HG03378 (cell line): ENCODE measurements at regions not wholly inside any gene's neighbourhood (a gene's known extent, or its start where the extent isn't known, plus 50 kb on each side); places are given as distances from the start of the nearest gene placed in this dataset.
"Not testable (repeated sequence)": the region's sequence is repeated elsewhere in the genome, so short reads cannot be mapped to it uniquely, and the experiment has no call there.

Experiments used
- ATAC-seq: cut with Tn5 transposase; IDR thresholded peaks from one replicate; pipeline ENCODE4 v1.9.1; 2021; ENCODE audit warnings: mild to moderate bottlenecking, moderate library complexity; ENCODE audit not compliant: unreplicated experiment

DNA sequence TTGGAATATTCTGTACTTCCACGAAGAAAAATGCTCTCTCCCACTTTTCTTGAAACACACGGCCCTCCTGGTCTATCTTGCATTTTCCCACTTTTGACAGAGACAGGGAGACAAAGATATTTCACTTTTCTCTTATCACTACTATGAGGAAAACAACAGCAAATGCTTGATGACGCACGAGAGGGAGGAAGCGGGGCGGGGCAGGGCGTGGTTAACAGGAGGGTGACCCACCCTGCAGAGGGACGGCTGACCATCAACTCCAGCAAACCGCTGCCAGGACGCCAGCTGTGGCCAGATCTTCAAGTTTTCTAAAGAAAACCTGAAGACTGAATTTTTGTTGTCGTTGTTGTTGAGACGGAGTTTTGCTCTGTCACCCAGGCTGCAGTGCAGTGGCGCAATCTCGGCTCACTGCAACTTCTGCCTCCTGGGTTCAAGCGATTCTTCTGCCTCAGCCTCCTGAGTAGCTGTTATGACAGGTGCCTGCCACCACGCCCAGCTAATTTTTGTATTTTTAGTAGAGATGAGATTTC is 63.8 kb downstream of the NSUN5 start:
- ATAC-seq: not testable (repeated sequence)

DNA sequence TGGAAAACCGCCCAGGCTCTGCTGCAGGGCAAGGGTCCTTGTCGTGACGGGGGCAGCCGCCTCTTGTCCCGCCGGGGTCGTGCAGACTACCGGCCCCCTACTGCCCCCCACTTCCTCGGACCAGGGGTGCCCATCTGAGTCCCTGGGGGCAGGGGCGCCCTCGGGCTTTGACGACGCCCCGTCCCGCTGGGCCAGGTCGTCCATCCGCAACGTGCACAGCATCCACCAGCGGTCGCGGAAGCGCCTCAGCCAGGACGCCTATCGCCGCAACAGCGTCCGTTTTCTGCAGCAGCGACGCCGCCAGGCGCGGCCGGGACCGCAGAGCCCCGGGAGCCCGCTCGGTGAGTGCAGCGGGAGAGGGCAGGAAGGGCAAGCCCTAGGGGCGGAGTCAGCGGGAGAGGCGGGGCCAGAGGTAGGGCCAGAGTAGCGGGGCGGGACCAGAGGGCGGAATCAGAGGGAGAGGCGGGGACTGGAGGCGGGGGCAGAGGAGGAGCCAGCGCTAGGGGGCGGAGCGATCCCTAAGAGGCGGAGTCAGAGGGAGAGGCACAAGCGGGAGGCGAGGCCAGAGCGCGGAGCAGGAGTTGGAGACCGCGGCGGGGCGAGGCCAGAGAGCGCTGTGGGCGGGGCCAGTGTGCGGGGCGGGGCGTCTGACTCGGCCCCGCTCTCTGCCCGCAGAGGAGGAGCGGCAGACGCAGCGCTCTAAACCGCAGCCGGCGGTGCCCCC is 73.5 kb downstream of the NSUN5 start:
- ATAC-seq: peak; percentile 78

DNA sequence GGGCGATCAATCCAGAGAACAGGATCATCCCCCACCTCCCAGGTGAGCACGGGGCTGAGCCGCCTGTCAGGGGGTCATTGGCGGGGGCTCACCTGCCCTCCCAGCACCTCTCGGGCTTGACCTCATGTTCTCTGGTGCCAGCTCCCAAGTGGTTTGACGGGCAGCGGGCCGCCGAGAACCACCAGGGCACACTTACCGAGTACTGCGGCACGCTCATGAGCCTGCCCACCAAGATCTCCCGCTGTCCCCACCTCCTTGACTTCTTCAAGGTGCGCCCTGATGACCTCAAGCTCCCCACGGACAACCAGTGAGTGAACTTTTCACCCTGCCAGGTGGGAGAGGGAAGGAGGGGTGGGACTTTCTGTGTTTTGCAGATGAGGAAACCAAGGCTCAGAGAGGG is 82.9 kb downstream of the NSUN5 start:
- not testable (repeated sequence) for ATAC-seq

DNA sequence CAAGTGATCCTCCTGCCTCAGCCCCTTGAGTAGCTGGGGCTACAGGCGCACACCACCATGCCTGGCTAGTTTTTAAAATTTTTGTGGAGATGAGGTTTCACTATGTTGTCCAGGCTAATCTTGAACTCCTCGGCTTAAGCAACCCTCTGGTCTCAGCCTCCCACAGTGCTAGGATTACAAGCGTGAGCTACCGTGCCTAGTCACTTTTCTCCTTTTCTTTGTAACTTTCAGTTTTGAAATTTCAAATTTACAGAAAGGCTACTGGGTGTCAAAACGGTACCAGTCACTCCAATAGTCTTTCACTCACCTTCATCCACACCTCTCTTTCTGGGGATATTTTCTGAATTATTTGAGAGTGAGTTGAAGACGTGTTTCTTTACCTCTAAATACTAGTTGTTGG is 86.9 kb downstream of the NSUN5 start:
- not testable (repeated sequence) for ATAC-seq

DNA sequence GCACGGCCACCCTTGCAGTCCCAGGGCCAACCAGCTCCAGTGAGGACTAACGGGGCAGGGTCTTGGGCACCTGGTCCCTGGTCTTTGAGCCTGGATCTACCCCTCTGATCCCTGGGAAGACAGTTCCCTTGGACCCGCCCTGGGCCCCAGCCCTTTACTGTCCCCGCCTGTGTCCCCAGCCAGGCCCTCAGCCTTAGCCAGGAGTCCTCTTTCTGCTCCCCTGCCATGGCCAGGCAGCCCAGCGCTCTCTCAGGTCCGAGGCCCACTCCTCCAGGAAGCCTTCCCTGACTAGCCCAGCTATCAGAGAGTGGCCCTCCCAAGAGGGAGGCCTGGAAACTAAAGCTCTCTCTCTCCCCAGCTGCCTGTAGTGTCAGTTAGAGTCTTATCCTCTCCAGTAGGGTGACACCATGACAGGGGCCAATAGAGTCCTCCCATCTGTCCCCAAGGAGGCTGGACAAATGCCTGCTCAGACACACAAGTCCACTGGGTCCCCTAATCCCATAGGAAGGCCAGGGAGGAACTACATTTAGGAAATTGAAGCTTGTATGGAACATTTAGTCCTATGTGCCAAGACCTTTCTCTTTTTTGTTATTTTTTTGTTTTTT is 87.8 kb downstream of the NSUN5 start:
- ATAC-seq: peak; percentile 45

DNA sequence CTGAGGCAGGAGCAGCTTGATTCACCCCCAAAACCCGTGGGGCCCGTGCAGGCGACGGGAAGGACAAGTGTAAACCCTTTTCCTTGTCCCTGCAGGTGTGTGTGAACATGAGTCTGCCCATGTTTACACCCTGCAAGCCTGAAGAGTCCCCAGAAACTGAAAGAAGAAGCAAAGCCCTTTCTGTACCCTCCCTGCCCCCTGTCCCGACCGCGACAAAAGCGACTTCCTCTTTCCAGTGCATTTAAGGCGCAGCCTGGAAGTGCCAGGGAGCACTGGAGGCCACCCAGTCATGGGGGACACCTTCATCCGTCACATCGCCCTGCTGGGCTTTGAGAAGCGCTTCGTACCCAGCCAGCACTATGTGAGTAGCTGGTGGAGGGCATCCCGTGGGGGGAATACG is 88.3 kb downstream of the NSUN5 start:
- peak; percentile 83 for ATAC-seq

DNA sequence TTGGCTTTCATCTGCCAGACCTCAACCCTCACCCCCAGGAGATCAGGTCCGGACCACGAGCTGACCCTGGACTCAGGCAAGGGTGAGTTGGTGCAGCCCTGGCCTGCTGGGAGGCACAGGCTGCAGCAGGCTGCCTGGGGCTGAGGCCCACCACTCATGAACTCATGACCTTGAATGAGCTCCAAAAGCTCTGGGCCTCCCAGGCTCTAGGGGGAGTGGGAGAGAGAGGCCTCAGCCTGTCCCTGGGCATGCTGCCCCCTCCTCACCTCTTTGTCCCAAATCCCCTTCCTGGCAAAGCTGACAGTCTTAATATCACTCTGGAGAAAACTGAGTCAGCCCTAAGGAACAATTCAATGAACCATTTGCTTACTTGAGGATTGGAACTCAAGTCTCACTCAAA is 89.8 kb downstream of the NSUN5 start:
- not testable (repeated sequence) for ATAC-seq

DNA sequence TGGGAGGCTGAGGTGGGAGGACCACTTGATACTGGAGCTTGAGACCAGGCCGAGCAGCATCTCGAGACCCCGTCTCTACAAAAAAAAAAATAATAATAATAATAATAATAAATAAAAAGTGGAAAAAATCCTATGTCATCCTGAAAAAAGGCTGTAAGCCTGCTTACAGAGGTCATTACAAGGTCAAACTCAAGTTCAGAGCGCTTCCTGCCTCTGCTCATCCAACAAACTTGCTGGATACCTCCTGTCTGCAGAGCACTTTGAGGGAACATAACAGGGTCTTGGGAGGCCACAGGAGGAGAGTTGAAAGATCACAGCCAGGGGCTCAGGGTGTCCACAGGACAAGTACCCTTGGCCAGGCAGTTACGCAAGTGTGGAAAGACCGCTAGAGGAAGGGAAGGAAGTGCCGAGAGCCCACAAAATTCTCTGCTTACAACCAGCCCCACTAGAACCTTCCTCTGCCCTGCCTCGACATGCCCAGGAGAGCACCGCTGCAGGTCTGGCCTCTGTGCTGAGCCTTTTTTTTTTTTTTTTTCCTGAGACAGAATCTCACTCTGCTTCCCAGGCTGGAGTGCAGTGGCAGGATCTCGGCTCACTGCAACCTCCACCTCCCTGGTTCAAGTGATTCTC is 92.5 kb downstream of the NSUN5 start:
- ATAC-seq: not testable (repeated sequence)

DNA sequence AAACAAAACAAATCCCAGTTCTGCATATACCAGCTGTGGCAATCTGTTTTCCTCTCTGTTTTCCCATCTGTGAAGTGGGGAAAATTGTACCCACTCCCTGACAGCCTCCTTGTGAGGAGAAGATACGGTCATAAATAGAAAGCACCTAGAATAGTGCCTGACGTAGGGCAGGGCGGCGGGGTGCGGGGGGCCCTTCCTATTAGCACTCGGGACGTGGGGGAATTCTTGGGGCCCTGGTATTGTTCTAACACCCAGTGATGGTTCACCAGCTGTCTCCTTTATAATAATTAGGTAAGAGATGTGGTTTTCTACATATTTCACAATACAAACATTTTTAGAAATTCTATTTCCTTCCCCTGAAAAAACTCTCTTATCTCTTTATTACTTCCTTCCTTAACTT is 93.4 kb downstream of the NSUN5 start:
- not testable (repeated sequence) for ATAC-seq

DNA sequence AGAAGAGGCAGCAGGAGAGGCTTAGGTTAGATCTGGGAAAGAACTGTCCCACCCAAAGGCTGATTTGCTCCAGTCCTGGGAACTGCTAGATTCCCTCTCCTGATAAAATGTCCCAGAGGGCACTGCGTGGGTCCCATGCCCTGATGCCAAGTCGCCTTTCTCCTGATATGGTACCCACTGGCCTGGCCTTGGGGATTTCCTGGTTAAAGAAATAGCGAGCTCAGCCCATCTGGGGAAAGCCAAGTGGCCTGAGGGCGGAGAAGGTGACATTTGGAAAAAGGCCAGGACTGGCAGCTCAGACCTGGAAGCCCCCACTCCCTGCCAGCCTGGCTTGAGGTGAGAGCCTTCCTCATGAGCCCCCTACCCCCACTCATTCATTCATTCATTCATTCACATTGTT is 94.2 kb downstream of the NSUN5 start:
- not testable (repeated sequence) for ATAC-seq

DNA sequence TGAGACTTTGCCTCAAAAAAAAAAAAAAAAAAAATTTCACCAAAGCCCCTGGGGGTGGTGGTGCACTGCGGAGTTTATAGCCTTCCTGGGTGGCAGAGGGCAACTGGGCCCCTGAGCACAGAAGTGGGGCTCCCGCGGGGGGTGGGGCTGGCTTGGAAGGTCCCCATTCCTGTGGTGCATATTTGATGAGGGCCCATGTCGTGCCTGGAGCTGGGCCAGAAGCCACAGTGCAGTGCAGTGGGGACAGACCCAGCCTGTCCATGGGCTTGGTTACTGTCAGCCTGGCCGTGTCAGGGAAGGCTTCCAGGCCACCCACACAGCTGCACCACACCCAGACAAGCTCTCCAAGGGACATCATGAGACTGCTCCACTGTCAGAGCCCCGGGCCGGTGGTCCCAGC is 95.5 kb downstream of the NSUN5 start:
- ATAC-seq: not testable (repeated sequence)

DNA sequence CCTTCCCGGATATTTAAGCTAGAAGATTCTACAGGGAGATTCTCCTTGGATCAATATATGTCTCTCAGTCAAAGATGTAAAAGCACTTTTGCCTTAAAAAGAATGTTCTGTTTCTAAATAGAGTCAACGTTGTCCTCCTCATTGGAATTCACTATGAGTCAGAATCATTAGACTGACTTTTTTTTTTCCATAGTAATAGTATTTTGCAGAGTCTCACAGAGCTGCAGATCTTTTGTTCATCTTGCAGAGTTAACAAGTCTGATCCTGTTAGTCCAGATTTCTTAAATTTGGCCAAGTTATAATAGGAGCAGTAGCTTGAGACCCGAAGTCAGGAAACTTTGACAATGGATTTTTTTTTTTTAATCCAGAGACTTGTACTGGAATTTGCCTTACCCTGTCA is 103.0 kb downstream of the NSUN5 start:
- not testable (repeated sequence) for ATAC-seq

DNA sequence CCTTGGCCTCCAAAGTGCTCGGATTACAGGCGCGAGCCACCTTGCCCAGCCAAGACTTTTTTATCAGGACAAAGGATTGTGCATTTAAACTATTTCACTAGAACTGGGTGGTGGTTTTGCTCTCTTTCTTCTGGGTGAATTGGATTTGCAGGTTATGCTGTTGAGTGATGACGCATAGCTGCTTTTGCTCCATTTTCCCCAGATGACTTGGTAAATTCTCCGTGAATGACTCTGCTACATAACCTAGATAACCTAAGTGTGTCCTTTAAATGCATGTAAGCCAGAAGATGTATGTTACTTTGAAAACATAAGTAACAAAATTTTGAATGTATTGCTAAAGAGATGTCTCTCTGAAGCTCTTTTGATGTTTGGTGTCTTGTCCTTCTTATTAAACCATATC is 103.7 kb downstream of the NSUN5 start:
- not testable (repeated sequence) for ATAC-seq

DNA sequence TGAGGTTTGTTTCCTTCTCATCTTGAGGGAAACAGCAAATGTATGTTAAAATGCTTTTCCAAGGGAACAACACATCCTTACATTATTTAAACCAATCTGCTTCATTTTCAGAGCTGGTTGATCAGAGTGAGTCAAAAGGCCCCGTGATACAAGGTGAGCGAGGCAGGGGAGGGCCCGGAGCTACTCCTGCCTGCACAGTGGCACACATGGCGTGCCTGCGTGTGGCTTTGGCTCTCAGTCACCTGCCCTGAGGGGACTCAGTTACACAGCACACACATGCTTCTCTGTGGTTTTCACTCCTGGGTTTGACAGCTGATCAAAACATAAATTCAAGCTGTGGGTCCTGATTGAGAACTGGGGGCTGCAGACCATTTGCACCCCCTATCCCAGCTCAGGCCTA is 105.3 kb downstream of the NSUN5 start:
- not testable (repeated sequence) for ATAC-seq

DNA sequence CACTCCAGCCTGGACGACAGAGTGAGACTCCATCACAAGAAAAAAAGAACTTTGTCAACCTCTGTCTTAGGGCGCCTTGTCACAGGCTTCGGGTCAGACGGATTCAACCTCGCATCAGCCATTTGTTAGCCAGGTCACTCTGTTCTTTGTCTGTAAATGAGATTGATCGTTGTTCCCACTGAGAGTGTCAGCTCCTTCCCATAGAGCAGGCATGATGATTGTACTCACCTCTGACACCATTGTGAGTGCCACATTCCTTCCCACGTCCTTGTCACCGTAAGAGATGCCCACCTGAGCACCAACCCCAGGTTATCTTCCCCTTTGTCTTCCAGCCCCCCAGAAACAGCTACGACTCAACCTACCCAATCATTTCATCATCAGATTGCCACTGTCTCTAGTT is 107.4 kb downstream of the NSUN5 start:
- ATAC-seq: not testable (repeated sequence)

DNA sequence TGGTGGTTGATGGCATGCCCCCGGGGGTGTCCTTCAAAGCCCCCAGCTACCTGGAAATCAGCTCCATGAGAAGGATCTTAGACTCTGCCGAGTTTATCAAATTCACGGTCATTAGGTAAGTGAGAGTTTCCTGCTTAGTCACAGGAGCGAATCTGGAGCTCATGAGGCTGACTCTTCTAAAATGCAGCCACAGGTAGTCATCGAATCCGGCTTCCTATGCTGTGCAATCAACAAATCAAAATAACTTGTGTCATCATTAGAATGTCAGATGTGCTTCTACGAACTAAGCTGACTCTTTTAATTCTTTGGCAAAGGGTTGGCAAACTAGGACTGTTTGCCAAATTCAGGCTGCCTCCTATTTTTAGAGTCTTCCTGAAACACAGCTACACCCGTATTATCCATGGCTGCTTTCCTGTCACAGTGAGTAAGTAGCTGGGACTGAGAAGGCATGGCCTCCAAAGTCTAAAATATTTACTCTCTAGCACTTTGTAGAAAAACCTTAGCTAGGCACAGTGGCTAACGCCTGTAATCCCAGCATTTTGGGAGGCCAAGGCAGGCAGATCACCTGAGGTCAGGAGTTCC is 108.0 kb downstream of the NSUN5 start:
- not testable (repeated sequence) for ATAC-seq

DNA sequence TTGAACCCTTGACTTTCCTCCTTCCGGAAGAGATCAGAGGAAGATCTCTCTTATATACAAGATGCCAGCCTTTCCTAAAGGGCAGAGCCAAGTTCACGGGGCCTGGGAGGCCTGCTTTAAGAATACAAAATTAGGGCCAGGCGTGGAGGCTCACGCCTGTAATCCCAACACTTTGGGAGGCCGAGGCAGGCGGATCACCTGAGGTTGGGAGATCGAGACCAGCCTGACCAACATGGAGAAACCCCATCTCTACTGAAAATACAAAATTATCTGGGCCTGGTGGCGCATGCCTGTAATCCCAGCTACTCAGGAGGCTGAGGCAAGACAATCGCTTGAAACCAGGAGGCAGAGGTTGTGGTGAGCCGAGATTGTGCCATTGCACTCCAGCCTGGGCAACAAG is 108.2 kb upstream of the SPDYE9 start:
- ATAC-seq: not testable (repeated sequence)

DNA sequence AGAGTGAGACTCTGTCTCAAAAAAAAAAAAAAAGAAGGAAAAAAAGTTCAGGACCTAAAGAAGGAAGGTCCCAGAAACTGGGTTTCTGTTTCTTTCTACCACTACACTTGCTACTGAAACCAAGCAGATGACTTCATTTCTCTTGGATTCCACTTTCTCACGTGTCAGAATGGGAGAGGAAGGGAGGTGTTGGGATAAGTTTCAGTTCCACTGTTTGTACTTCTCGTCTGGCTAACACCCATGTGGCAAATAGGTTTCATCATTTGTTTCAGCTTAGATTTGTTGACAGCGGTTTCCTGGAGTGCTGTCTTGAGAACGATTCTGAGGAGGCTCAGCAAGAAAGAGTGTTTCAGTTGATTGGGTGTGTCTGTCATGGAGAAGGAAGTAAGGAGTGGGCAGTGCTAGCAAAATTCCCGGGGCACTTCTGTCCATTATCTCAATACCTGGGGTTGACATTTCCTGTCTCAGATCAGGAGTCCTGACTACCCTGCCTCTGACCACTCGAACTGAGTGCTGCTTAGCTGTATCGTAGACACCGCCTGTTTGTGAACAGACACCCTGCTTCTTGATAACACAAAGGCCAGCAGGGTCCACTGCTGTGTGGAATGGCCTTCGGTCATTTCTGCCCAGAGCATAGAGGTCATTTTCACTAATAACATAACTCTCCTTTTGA is 104.8 kb upstream of the SPDYE9 start:
- not testable (repeated sequence) for ATAC-seq

DNA sequence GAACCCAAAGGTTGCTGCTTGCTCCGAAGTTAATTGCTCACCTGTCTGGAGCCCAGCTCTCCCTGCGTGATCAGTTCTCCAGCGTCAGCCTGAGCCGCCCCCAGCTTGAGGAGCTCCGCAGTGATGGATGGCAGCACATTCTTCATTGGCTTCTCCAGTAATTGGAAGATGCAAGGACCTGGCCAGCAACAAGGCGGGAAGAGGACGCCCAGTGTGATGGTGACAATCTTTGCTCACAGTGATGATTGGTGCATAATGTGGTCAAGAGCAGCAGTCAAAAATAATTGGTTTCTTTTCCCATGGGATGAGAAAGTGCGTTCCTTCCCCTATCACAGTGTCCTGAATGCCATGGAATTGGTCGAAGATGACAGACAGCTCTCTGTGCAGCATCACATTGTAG is 102.4 kb upstream of the SPDYE9 start:
- ATAC-seq: not testable (repeated sequence)

DNA sequence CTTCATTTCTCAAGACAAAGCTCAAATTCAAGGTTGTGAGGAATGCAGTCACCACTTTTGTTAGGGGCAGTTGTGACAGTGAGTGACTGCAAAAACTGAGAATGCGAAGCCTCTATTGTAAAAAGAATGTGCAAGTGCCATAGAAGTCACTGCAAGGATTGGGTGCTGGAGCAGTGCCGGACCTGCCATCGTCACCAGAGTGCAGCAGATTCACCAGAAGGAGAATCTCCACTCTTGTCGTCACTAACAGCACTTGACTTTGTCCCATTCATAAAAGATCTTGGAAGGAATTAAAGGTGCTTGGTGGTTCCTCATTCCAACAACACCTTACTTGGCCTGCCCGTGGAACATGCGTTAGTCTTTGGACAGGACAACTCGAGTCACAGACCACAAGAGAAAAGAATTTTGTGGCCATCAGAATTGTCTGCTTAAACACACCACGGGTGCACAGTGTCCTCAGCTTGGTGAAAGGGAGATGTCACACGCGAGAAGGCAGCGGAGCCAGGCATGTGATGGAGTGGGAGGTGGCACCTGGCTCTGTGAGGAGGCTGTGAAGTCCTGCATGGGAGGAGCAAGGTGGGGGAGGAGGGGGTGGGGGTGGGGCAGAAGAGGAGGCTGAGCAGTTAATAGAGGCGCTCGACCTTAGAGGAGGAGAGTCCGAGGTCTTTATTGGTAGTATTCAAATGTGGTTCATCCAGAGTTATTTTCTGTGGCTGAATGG is 100.9 kb upstream of the SPDYE9 start:
- not testable (repeated sequence) for ATAC-seq
